ENCODE measurements at regions not wholly inside any gene's neighbourhood (a gene's known extent, or its start where the extent isn't known, plus 50 kb on each side); places are given as distances from the start of the nearest gene placed in this dataset.
"Not testable (repeated sequence)": the region's sequence is repeated elsewhere in the genome, so short reads cannot be mapped to it uniquely, and the experiment has no call there.

- no peak for DNase-seq
Observed at GRCh38 chr18:1048032-1048431, 143.4 kb downstream of the ADCYAP1 start.

DNA sequence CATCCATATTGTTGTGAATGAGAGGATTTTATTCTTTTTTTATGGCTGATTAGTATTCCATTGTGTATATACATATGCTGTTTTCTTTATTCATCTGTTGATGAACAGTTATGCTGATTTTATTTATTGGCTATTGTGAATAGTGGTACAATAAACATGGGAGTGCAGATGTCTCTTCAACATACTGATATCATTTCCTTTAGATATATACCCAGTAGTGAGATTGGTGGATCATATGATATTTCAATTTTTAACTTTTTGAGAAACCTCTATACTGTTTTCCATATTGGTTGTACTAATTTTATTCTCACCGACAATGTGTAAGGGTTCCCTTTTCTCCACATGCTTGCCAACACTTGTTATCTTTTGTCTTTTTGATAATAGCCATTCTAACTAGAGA is 144.5 kb downstream of the ADCYAP1 start:
- DNase-seq, result no peak

- no peak for DNase-seq
Observed at GRCh38 chr18:1050012-1050657, 145.5 kb downstream of the ADCYAP1 start.

- DNase-seq, result no peak
Observed at GRCh38 chr18:1052301-1052700, 147.6 kb downstream of the ADCYAP1 start.

DNA sequence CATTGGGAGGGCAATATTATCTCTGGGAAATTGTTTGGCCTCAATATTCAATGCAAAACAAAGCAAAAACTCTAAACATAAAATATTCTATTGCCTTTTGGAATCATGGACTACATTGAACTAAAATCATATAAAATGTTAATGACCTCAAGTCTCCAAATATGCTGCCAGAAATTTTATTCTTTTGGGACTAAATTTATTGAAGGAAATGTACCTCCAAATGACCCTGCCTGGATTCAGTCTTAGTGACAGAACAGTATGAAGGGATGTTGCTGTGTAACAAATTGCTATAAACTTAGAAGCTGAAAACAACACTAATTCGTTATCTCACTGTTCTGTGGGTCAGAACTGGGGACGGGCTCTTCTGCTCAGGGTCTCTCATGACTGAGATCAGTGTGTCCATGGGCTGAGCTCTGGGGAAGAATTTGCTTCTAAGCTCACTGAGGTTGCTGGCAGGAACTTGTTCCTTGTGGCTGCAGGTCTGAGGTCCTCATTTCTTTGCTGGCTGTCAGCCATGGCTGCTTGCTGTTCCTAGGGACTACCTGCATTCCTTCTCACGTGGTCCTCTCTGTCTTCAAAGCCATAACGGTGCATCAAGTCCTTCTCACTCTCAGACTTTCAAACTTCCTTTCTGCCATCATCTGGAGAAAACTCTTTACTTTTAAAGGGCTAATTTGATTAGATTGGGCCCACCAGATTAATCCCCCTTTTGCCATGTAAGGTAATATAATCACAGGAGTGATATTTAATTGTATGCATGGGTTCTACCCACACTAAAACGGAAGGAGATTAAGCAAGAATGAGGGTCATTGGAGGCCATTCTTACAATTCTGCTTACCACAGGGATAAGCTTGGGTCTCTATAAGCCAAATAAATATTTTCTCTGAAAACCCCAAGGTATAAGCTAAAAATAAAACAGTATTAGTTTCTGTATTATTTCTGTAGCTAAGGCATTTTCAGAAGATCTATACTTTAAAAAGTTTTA is 149.0 kb downstream of the ADCYAP1 start:
- no peak for DNase-seq

DNA sequence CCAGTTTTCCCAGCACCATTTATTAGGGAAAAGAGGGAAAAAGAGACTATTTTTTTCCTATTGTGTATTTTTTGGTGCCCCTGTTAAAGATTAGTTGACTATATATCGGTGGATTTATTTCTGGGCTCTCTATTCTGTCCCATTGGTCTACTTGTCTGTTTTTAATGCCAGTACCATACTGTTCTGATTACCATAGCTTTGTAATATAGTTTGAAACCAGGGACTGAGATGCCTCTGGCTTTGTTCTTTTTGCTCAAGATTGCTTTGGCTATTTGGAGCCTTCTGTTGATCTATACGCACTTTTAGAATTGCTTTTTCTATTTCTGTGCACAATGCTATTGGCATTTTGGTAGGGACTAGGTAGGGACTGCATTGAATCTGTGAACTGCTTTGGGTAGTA is 151.7 kb downstream of the ADCYAP1 start:
- no peak for DNase-seq

DNA sequence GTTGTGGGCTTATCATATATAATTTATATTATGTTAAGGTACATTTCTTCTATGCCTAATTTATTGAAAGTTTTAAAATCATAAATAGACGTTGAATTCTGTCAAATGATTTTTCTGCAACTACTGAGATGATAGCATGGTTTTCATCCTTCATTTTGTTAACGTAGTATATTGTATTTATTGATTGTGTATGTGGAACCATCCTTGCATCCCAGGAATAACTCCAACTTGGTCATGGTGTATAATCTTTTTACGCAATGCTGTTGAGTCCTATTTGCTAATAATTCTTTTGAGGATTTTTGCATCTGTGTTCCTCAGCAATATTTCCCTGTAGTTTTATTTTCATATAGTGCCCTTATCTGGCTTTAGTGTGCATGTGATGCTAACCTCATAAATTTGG is 152.7 kb downstream of the ADCYAP1 start:
- no peak for DNase-seq

DNA sequence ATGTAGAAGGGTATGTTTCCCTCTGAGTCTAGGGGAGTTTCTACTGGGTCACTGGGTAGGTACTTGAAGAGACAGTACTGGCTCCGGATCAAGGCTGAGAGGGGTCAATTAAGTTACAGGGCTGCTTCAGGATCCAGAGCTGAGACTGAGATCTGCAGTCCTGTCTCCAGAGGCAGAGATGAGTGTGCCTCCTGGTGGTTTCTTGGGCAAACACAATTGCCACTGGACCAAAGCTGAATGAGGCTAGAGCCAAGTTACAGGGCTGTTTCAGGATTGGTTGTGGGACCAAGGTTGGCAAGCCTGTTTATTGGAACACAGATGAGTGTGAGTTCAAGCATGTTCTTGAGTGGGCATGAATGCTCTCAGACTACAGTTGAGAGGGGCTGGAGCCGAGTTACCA is 157.9 kb downstream of the ADCYAP1 start:
- no peak for DNase-seq

DNA sequence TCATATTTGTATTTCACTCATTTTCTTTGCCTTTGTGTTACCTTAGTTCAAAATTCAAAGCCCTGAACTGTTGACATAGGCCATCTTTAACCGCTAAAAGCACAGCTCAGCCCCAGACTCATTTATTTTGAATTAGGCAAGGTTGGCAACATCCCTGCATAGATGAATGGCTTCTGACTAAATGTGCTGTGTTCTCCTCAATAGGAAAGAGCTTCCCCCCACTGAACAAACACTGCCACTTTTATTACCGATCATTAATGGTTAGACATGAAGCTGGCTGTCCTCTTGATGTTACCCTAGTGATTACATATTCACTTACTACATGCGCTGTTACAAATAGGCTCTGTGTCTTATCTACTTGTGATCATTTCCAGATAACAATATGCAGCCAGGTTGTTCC is 170.7 kb downstream of the ADCYAP1 start:
- no peak for DNase-seq

DNA sequence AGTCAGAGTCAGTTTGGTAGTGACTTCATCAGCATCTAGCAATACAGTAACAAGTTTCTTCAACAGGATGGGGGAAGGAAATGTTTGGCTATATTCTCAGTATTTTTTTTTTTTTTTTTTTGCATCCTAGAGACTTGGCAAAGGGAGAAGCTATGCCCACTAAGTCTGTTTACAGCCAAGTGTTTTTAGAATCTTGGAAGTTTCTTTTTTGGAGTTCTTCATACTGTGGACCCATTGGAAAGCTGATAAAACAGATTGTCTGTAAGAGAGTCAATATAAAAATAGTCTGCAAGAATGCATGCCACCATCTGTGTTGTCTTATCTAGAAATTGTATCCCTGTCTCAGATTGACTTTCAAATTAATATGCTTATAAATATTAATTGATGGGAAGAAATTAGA is 171.2 kb downstream of the ADCYAP1 start:
- no peak for DNase-seq

- DNase-seq, result no peak
Observed at GRCh38 chr18:1078301-1078700, 173.6 kb downstream of the ADCYAP1 start.

DNA sequence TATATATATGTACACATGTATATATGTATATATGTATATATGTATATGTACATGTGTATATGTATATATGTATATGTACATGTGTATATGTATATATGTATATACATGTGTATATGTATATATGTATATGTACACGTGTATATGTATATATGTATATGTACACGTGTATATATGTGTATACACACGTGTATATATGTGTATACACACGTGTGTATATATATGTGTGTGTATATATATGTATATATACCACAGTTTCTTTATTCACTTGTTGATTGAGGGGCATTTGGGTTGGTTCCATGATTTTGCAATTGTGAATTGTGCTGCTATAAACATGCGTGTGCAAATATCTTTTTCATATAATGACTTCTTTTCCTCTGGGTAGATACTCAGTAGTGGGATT is 179.0 kb downstream of the ADCYAP1 start:
- not testable (repeated sequence) for DNase-seq

DNA sequence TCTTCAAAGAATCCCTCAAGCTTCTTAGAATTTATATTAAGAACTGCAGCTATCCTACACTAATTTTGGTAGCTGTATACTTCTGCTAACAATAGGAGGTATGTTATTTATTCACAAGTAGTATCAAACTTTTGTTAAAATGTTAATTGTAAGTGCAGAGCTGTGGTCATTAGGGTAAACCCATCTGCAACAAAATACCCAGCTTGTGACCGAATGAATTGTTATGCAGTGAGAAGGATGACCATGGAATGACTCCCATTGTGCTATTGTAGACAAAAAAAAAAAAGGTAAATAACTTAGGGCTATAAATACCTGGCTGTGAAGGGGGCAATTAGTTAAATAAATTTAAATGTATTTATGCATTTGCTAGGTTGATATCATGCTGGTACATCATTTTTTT is 186.1 kb downstream of the ADCYAP1 start:
- no peak for DNase-seq

- no peak for DNase-seq
Observed at GRCh38 chr18:1092228-1092627, 187.6 kb downstream of the ADCYAP1 start.

GRCh38 chr18:1094409-1094808 is 189.7 kb downstream of the ADCYAP1 start:
- DNase-seq, result no peak

DNA sequence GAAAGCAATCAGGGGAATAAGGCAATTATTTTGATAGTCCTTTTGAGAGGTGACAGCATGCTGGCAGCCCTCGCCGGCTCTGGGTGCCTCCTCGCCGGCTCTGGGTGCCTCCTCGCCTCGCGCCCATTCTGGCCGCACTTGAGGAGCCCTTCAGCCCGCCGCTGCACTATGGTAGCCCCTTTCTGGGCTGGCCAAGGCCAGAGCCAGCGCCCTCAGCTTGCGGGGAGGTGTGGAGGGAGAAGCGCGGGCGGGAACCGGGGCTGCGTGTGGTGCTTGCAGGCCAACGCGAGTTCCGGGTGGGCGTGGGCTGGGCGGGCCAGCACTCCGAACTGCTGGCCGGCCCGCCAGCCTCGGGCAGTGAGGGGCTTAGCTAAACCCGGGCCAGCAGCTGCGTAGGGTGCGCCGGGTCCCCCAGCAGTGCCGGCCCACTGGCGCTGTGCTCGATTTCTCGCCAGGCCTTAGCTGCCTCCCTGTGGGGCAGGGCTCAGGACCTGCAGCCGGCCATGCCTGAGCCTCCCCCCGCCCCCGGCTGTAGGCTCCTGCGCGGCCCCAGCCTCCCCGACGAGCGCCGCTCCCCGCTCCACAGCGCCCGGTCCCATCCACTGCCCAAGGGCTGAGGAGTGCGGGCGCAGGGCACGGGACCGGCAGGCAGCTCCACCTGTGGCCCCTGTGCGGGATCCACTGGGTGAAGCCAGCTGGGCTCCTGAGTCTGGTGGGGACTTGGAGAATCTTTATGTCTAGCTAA is 193.5 kb downstream of the ADCYAP1 start:
- not testable (repeated sequence) for DNase-seq

GRCh38 chr18:1102848-1103247 is 198.2 kb downstream of the ADCYAP1 start:
- no peak for DNase-seq

GRCh38 chr18:1103537-1103936 is 198.9 kb downstream of the ADCYAP1 start:
- DNase-seq, result no peak

DNA sequence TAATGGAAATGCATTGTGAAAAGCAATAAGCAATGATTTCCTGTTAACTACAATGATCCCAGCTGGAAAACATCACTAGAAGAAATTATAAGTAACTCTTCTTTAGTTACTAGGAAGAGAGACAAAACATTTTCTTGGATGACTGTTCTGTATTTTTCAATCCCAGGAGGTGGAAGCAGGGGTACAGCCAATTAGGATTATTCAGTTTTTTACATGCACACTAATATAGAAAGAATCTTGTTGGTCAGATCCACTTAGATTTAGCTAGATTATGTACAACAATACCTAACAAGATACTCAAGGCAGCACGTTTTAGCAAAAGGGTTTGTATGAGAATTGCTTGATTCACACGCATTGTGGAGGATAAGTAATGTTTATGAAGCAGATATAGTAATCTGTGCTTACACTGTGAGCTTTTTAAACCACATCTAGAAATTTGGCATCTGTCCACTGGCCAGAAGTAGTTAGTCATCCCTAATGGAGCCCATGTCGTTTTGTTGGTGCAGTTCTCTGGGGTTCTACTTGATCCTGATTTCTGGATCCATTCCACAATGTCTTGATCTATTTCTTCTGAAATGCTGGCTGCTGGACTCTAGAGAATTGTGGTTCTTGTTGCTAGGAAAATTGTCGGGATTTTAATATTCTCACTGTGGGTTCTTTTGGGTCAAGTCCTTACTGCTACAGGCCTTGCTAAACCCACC is 199.7 kb downstream of the ADCYAP1 start:
- no peak for DNase-seq

DNA sequence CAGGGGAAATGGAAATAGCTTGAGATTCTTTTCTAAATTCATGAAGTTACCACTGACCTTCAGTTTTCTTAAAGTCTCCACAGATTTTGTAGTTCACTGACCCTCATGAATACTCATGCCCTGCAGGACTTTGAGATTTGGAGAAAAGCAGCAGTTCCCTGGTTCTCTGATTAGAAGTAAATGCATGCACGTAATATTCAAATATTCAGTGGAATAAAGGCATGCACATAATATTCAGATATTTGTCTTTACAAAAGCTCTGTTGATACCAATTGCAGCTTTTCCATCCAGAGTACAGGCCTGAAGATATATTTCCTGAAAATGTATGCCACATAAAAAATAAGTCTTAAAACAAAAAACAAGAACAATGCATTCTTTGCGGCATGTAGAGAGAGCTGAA is 219.8 kb downstream of the ADCYAP1 start:
- DNase-seq, result no peak

- no peak for DNase-seq
Observed at GRCh38 chr18:1133541-1133940, 228.9 kb downstream of the ADCYAP1 start.

- DNase-seq, result no peak
Observed at GRCh38 chr18:1147730-1148129, 243.1 kb downstream of the ADCYAP1 start.

- no peak for DNase-seq
Observed at GRCh38 chr18:1149709-1150108, 245.0 kb downstream of the ADCYAP1 start.
